ENCODE measurements at regions not wholly inside any gene's neighbourhood (a gene's known extent, or its start where the extent isn't known, plus 50 kb on each side); places are given as distances from the start of the nearest gene placed in this dataset.
"Not testable (repeated sequence)": the region's sequence is repeated elsewhere in the genome, so short reads cannot be mapped to it uniquely, and the experiment has no call there.

DNA sequence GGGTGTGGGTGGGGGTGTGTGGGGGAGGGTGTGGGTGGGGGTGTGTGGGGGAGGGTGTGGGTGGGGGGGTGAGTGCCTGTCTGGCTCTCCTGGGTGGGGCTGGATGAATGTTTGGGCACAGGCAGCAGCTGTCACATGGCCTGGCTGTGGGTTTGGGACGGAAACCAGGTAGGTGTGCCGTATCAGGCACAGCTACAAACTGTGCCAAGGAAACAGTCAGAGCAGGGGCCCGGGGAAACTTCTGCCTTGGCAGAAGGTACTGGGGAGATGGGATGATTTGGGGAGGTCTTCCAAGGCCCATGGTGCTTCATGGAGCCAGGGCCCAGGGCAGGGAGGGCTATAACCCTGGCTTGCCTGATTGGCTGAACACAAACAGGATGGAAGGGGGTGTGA lies 63.0 kb upstream of the THOC3 start:
- not testable (repeated sequence) for TF ChIP-seq CTCF, POLR2A (IDR thresholded peaks at IDR 0.05)
